Vagina (tissue), 2 donors: ENCODE measurements at regions not wholly inside any gene's neighbourhood (a gene's known extent, or its start where the extent isn't known, plus 50 kb on each side); places are given as distances from the start of the nearest gene placed in this dataset.

ENCODE experiments used
- POLR2A ChIP-seq, 2 donors: fragments of 450-650 bp; IDR thresholded peaks; one replicate each; pipeline ENCODE4 v1.6.1; 2017; ENCODE audit warnings: antibody characterized with exemption in 2 of 2, mild to moderate bottlenecking in 2 of 2, moderate library complexity in 2 of 2
- TF ChIP-seq, protein P1 (sequence below), 3 experiments: fragments of 450-650 bp in 2 of 3; fragments of 200-600 bp in 1 of 3; sonication (generic) in 1 of 3; IDR thresholded peaks; one replicate each; pipeline ENCODE4 v1.5.1; 2017 to 2019; ENCODE audit warnings: antibody characterized with exemption in 3 of 3, mild to moderate bottlenecking in 2 of 3, moderate library complexity in 2 of 3

DNA sequence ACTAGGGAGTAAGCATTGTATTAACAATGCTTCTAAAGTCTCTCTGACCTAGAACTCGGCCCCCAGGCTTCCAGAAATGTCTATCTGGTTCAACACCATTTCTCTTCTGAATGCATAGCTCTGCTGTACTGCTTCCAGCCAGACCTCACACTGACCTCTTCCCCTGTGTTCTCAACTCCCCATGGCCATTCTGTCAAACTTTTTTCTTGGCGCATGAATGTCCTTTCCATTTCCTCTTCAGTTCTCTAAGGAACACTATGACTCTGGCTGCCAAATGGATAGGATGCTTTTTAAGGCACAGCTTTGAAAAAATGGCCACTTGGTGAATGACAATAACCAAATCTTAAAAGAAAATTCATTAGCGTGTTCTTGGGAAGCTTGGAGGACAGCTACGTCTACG lies 425.8 kb downstream of the ETV1 start:
- no peak for TF ChIP-seq POLR2A (IDR thresholded peaks at IDR 0.05)
- TF ChIP-seq, protein P1, sequence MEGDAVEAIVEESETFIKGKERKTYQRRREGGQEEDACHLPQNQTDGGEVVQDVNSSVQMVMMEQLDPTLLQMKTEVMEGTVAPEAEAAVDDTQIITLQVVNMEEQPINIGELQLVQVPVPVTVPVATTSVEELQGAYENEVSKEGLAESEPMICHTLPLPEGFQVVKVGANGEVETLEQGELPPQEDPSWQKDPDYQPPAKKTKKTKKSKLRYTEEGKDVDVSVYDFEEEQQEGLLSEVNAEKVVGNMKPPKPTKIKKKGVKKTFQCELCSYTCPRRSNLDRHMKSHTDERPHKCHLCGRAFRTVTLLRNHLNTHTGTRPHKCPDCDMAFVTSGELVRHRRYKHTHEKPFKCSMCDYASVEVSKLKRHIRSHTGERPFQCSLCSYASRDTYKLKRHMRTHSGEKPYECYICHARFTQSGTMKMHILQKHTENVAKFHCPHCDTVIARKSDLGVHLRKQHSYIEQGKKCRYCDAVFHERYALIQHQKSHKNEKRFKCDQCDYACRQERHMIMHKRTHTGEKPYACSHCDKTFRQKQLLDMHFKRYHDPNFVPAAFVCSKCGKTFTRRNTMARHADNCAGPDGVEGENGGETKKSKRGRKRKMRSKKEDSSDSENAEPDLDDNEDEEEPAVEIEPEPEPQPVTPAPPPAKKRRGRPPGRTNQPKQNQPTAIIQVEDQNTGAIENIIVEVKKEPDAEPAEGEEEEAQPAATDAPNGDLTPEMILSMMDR (IDR thresholded peaks at IDR 0.05): no peak
